B cell (primary cell): ENCODE measurements at regions not wholly inside any gene's neighbourhood (a gene's known extent, or its start where the extent isn't known, plus 50 kb on each side); places are given as distances from the start of the nearest gene placed in this dataset.

Source experiments
- CTCF ChIP-seq: fragments of 200-600 bp; IDR thresholded peaks from one replicate; pipeline ENCODE4 v1.8.0; 2022; ENCODE audit warnings: antibody characterized with exemption, mild to moderate bottlenecking
- EZH2 ChIP-seq: IDR thresholded peaks from 2 replicates; pipeline ENCODE4 v1.6.1; 2012; ENCODE audit warnings: borderline replicate concordance, low read depth, mild to moderate bottlenecking, moderate library complexity, low read length; ENCODE audit not compliant: insufficient read depth, poor library complexity, severe bottlenecking

GRCh38 chr20:50360921-50361320 is 149.3 kb upstream of the PTPN1 start:
- TF ChIP-seq CTCF, result no peak
- TF ChIP-seq EZH2, result no peak
